GM23338 (cell line): ENCODE measurements at regions not wholly inside any gene's neighbourhood (a gene's known extent, or its start where the extent isn't known, plus 50 kb on each side); places are given as distances from the start of the nearest gene placed in this dataset.

ENCODE experiments used
- ATAC-seq: fragments of 200-7000 bp; cut with Tn5 transposase; 3 replicates; pipeline ENCODE4 v1.9.1; 2020
- DNase-seq: peaks from one replicate; pipeline ENCODE4 v3.0.0-alpha.2; 2015; ENCODE audit warnings: low spot score
- H2AFZ ChIP-seq: fragments of 200-600 bp; sonication (generic); 2 replicates; pipeline ENCODE4 v1.8.0; 2016; ENCODE audit warnings: antibody characterized with exemption, mild to moderate bottlenecking, moderate library complexity
- H3F3A ChIP-seq: fragments of 200-600 bp; sonication (generic); replicated peaks from 2 replicates; pipeline ENCODE4 v1.8.0; 2017; ENCODE audit warnings: antibody characterized with exemption, mixed run types, low read depth
- H3K27ac ChIP-seq: fragments of 200-600 bp; sonication (generic); 2 replicates; pipeline ENCODE4 v1.6.1; 2016; ENCODE audit warnings: low read depth
- H3K27me3 ChIP-seq: fragments of 200-600 bp; sonication (generic); 2 replicates; pipeline ENCODE4 v1.8.0; 2016; ENCODE audit warnings: mild to moderate bottlenecking, mixed run types, moderate library complexity; ENCODE audit not compliant: insufficient read depth
- H3K36me3 ChIP-seq: fragments of 200-600 bp; sonication (generic); 2 replicates; pipeline ENCODE4 v1.8.0; 2016; ENCODE audit warnings: mild to moderate bottlenecking; ENCODE audit not compliant: insufficient read depth
- H3K4me1 ChIP-seq: fragments of 200-600 bp; sonication (generic); 2 replicates; pipeline ENCODE4 v1.8.0; 2016; ENCODE audit warnings: mild to moderate bottlenecking, moderate library complexity; ENCODE audit not compliant: insufficient read depth
- H3K4me2 ChIP-seq: fragments of 200-600 bp; sonication (generic); 2 replicates; pipeline ENCODE4 v1.7.1; 2017; ENCODE audit warnings: mixed run types
- H3K4me3 ChIP-seq: fragments of 200-600 bp; sonication (generic); 2 replicates; pipeline ENCODE4 v1.6.1; 2016; ENCODE audit warnings: mixed run types
- H3K79me2 ChIP-seq: fragments of 200-600 bp; sonication (generic); replicated peaks from 2 replicates; pipeline ENCODE4 v1.8.0; 2017; ENCODE audit warnings: mild to moderate bottlenecking; ENCODE audit not compliant: insufficient read depth
- H3K9me2 ChIP-seq: fragments of 200-600 bp; sonication (generic); 2 replicates; pipeline ENCODE4 v1.8.0; 2017; ENCODE audit not compliant: insufficient read depth
- H4K20me1 ChIP-seq: fragments of 200-600 bp; sonication (generic); replicated peaks from 2 replicates; pipeline ENCODE4 v1.8.0; 2017; ENCODE audit warnings: mild to moderate bottlenecking; ENCODE audit not compliant: insufficient read depth
- H3K27ac Mint-ChIP-seq: 2 replicates; pipeline ENCODE4 v1.8.0; 2020; ENCODE audit warnings: inconsistent platforms, mild to moderate bottlenecking, moderate library complexity, mixed read lengths
- H3K27me3 Mint-ChIP-seq: 3 replicates; pipeline ENCODE4 v1.8.0; 2022; ENCODE audit warnings: low read depth, mild to moderate bottlenecking, moderate library complexity, mixed read lengths, inconsistent platforms; ENCODE audit not compliant: insufficient read depth, poor library complexity
- H3K36me3 Mint-ChIP-seq: 3 replicates; pipeline ENCODE4 v1.8.0; 2021; ENCODE audit warnings: low read depth, mild to moderate bottlenecking, inconsistent platforms, moderate library complexity, mixed read lengths
- H3K4me1 Mint-ChIP-seq: 3 replicates; pipeline ENCODE4 v1.8.0; 2020; ENCODE audit warnings: mild to moderate bottlenecking, inconsistent platforms, mixed read lengths
- H3K4me3 Mint-ChIP-seq: 3 replicates; pipeline ENCODE4 v1.8.0; 2021; ENCODE audit warnings: moderate library complexity, mild to moderate bottlenecking, inconsistent platforms, mixed read lengths
- H3K9me3 Mint-ChIP-seq: 3 replicates; pipeline ENCODE4 v1.8.0; 2020; ENCODE audit warnings: moderate library complexity, mild to moderate bottlenecking, inconsistent platforms, mixed read lengths
- CREB1 ChIP-seq: fragments of 250-450 bp; sonication (Bioruptor Pico); IDR thresholded peaks from 2 replicates; pipeline ENCODE4 v1.5.0; 2020; ENCODE audit warnings: low read depth, mild to moderate bottlenecking, moderate library complexity
- CTCF ChIP-seq, 2 experiments: fragments of 200-600 bp in 1 of 2; sonication (generic) in 1 of 2; conservative IDR thresholded peaks; 2 replicates each; pipeline versions ENCODE4 v1.5.1 to v1.6.1; 2016 to 2017; ENCODE audit warnings: antibody characterized with exemption in 2 of 2, low read depth in 2 of 2, mild to moderate bottlenecking in 2 of 2, moderate library complexity in 1 of 2
- ETS1 ChIP-seq: IDR thresholded peaks from 2 replicates; pipeline ENCODE4 v1.6.1; 2016; ENCODE audit warnings: antibody characterized with exemption
- EZH2 ChIP-seq: fragments of 200-600 bp; sonication (generic); IDR thresholded peaks from one replicate; pipeline ENCODE4 v1.8.0; 2017; ENCODE audit warnings: antibody characterized with exemption, mild to moderate bottlenecking, low read depth; ENCODE audit not compliant: unreplicated experiment
- EZH2phosphoT487 ChIP-seq: fragments of 200-600 bp; sonication (generic); IDR thresholded peaks from one replicate; pipeline ENCODE4 v1.8.1; 2018; ENCODE audit warnings: antibody characterized with exemption; ENCODE audit not compliant: unreplicated experiment
- JUNB ChIP-seq: IDR thresholded peaks from one replicate; pipeline ENCODE4 v1.6.1; 2016; ENCODE audit warnings: antibody characterized with exemption; ENCODE audit not compliant: unreplicated experiment
- NANOG ChIP-seq: IDR thresholded peaks from 2 replicates; pipeline ENCODE4 v1.6.1; 2016; ENCODE audit warnings: antibody characterized with exemption, borderline replicate concordance
- POLR2AphosphoS5 ChIP-seq: IDR thresholded peaks from 2 replicates; pipeline ENCODE4 v1.6.1; 2016; ENCODE audit warnings: antibody characterized with exemption, low read depth
- STAT1 ChIP-seq: IDR thresholded peaks from one replicate; pipeline ENCODE4 v1.6.1; 2016; ENCODE audit warnings: antibody characterized with exemption; ENCODE audit not compliant: unreplicated experiment
- ZNF114 ChIP-seq: fragments of 250-450 bp; sonication (Bioruptor Pico); IDR thresholded peaks from 2 replicates; pipeline ENCODE4 v1.5.0; 2020; ENCODE audit warnings: mild to moderate bottlenecking, moderate library complexity
- ZNF331 ChIP-seq: fragments of 250-450 bp; sonication (Bioruptor Pico); IDR thresholded peaks from 2 replicates; pipeline ENCODE4 v1.5.0; 2020; ENCODE audit warnings: low read depth, mild to moderate bottlenecking, moderate library complexity
- TF ChIP-seq, protein P1 (sequence below): IDR thresholded peaks from one replicate; pipeline ENCODE4 v1.6.1; 2018; ENCODE audit warnings: antibody characterized with exemption; ENCODE audit not compliant: unreplicated experiment
- TF ChIP-seq, protein P2 (sequence below): fragments of 250-450 bp; sonication (Bioruptor Pico); IDR thresholded peaks from 2 replicates; pipeline ENCODE4 v1.5.0; 2020; ENCODE audit warnings: mild to moderate bottlenecking, moderate library complexity

GRCh38 chr1:163558162-163558561 lies 236.4 kb downstream of the NUF2 start:
- H2AFZ ChIP-seq: no peak overlapping the region
- no peaks in the 10 kb centered on the region for H3K27me3 ChIP-seq
- no peak overlapping the region for H3K27ac Mint-ChIP-seq
- H3K27me3 Mint-ChIP-seq: peaks cover 3% of the 10 kb centered on the region
- no peak overlapping the region for H3K4me2 ChIP-seq
- ATAC-seq: no peak
- H3K27ac ChIP-seq: no peak overlapping the region
- no peak for TF ChIP-seq JUNB
- TF ChIP-seq ZNF114 (CRISPR knock-in tag): no peak
- TF ChIP-seq CREB1 (CRISPR knock-in tag): no peak
- TF ChIP-seq, protein P1, sequence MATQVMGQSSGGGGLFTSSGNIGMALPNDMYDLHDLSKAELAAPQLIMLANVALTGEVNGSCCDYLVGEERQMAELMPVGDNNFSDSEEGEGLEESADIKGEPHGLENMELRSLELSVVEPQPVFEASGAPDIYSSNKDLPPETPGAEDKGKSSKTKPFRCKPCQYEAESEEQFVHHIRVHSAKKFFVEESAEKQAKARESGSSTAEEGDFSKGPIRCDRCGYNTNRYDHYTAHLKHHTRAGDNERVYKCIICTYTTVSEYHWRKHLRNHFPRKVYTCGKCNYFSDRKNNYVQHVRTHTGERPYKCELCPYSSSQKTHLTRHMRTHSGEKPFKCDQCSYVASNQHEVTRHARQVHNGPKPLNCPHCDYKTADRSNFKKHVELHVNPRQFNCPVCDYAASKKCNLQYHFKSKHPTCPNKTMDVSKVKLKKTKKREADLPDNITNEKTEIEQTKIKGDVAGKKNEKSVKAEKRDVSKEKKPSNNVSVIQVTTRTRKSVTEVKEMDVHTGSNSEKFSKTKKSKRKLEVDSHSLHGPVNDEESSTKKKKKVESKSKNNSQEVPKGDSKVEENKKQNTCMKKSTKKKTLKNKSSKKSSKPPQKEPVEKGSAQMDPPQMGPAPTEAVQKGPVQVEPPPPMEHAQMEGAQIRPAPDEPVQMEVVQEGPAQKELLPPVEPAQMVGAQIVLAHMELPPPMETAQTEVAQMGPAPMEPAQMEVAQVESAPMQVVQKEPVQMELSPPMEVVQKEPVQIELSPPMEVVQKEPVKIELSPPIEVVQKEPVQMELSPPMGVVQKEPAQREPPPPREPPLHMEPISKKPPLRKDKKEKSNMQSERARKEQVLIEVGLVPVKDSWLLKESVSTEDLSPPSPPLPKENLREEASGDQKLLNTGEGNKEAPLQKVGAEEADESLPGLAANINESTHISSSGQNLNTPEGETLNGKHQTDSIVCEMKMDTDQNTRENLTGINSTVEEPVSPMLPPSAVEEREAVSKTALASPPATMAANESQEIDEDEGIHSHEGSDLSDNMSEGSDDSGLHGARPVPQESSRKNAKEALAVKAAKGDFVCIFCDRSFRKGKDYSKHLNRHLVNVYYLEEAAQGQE: no peak
- TF ChIP-seq, protein P2, sequence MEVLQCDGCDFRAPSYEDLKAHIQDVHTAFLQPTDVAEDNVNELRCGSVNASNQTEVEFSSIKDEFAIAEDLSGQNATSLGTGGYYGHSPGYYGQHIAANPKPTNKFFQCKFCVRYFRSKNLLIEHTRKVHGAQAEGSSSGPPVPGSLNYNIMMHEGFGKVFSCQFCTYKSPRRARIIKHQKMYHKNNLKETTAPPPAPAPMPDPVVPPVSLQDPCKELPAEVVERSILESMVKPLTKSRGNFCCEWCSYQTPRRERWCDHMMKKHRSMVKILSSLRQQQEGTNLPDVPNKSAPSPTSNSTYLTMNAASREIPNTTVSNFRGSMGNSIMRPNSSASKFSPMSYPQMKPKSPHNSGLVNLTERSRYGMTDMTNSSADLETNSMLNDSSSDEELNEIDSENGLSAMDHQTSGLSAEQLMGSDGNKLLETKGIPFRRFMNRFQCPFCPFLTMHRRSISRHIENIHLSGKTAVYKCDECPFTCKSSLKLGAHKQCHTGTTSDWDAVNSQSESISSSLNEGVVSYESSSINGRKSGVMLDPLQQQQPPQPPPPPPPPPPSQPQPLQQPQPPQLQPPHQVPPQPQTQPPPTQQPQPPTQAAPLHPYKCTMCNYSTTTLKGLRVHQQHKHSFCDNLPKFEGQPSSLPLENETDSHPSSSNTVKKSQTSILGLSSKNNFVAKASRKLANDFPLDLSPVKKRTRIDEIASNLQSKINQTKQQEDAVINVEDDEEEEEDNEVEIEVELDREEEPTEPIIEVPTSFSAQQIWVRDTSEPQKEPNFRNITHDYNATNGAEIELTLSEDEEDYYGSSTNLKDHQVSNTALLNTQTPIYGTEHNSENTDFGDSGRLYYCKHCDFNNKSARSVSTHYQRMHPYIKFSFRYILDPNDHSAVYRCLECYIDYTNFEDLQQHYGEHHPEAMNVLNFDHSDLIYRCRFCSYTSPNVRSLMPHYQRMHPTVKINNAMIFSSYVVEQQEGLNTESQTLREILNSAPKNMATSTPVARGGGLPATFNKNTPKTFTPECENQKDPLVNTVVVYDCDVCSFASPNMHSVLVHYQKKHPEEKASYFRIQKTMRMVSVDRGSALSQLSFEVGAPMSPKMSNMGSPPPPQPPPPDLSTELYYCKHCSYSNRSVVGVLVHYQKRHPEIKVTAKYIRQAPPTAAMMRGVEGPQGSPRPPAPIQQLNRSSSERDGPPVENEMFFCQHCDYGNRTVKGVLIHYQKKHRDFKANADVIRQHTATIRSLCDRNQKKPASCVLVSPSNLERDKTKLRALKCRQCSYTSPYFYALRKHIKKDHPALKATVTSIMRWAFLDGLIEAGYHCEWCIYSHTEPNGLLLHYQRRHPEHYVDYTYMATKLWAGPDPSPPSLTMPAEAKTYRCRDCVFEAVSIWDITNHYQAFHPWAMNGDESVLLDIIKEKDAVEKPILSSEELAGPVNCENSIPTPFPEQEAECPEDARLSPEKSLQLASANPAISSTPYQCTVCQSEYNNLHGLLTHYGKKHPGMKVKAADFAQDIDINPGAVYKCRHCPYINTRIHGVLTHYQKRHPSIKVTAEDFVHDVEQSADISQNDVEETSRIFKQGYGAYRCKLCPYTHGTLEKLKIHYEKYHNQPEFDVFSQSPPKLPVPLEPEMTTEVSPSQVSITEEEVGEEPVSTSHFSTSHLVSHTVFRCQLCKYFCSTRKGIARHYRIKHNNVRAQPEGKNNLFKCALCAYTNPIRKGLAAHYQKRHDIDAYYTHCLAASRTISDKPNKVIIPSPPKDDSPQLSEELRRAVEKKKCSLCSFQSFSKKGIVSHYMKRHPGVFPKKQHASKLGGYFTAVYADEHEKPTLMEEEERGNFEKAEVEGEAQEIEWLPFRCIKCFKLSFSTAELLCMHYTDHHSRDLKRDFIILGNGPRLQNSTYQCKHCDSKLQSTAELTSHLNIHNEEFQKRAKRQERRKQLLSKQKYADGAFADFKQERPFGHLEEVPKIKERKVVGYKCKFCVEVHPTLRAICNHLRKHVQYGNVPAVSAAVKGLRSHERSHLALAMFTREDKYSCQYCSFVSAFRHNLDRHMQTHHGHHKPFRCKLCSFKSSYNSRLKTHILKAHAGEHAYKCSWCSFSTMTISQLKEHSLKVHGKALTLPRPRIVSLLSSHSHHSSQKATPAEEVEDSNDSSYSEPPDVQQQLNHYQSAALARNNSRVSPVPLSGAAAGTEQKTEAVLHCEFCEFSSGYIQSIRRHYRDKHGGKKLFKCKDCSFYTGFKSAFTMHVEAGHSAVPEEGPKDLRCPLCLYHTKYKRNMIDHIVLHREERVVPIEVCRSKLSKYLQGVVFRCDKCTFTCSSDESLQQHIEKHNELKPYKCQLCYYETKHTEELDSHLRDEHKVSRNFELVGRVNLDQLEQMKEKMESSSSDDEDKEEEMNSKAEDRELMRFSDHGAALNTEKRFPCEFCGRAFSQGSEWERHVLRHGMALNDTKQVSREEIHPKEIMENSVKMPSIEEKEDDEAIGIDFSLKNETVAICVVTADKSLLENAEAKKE (CRISPR knock-in tag): no peak
- no peak for TF ChIP-seq STAT1
- no peak for TF ChIP-seq EZH2phosphoT487
- no peak for TF ChIP-seq NANOG
- no peak for TF ChIP-seq ETS1
- TF ChIP-seq ZNF331 (CRISPR knock-in tag): no peak
- no peak for TF ChIP-seq POLR2AphosphoS5
- TF ChIP-seq EZH2: no peak
- TF ChIP-seq CTCF (conservative IDR thresholded peaks at IDR 0.05; ENCODE audit: low read depth in 2 of 2): no peak
- H3K9me2 ChIP-seq: peaks cover 2% of the 10 kb centered on the region; the same call in 1 of the 2 replicates
- no peak overlapping the region for H3K4me3 Mint-ChIP-seq
- H3K79me2 ChIP-seq: no peaks in the 10 kb centered on the region
- peaks cover 22% of the 10 kb centered on the region for H3K4me1 Mint-ChIP-seq
- no peaks in the 10 kb centered on the region for H4K20me1 ChIP-seq
- H3K36me3 Mint-ChIP-seq: peaks cover 22% of the 10 kb centered on the region
- DNase-seq: no peak
- no peaks in the 10 kb centered on the region for H3F3A ChIP-seq
- H3K4me1 ChIP-seq: peaks cover 10% of the 10 kb centered on the region; the same call in 1 of the 2 replicates
- no peaks in the 10 kb centered on the region for H3K36me3 ChIP-seq
- peaks cover 12% of the 10 kb centered on the region; the same call in 1 of the 3 replicates for H3K9me3 Mint-ChIP-seq
- no peak overlapping the region for H3K4me3 ChIP-seq
